ENCODE measurements at regions not wholly inside any gene's neighbourhood (a gene's known extent, or its start where the extent isn't known, plus 50 kb on each side); places are given as distances from the start of the nearest gene placed in this dataset.

DNA sequence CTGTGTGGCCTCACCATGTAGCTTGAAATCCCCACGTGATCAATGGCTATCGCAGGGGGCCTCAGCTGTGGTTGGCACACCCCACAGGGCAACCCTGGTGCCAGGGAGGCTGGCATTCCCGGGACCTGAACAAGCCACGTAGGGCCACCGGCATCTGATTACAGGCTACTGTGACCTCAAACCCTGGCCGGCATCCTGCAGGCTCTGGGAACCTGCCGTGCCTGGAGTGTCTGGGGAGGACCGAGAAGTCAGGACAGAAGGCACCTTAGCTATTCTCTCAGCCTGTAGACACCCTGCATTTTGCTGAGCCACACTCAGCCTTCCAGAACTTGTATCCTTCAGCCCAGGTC lies 213.0 kb downstream of the GLI2 start:
- ChIA-PET POLR2A (no interaction called here), CTCF (ENCODE audit: low intra/inter-chr PET ratio, low total read pairs) (interaction anchor here (2.0 kb wide), 1 partner anchor 253 kb away, joined by 22 read pairs; no protein-coding TSS in a partner anchor)
- no TSS peak for BruUV-seq (replicated peaks)
- no peak for ATAC-seq
- H3K27ac ChIP-seq (ENCODE audit: extremely low read length, insufficient read depth, low read length), result no peak overlapping the region
- in situ Hi-C loops (cut with HindIII; ENCODE audit: extremely low pct_ligation_motif_present, low pct_unique_long_range_greater_than_20kb), result loop anchor here (5.0 kb wide), 2 partner anchors 41 to 251 kb away; no protein-coding TSS in a partner anchor
- peaks cover 7 to 55% of the 10 kb centered on the region in 2 experiments; a peak in 3 of 5 replicates for H3K27me3 ChIP-seq (ENCODE audit: control insufficient read depth in 1 of 2, insufficient read depth in 2 of 2, low read length in 2 of 2)
- DNase-seq (ENCODE audit: low spot score), result no peak
- no peak overlapping the region for H2AFZ ChIP-seq (ENCODE audit: low read length)
- H3K4me3 ChIP-seq (replicated peaks in 1 of 3; ENCODE audit: insufficient read depth in 1 of 3, low read depth in 2 of 3, low read length in 3 of 3), result no peak overlapping the region
- H3K9ac ChIP-seq (ENCODE audit: insufficient read depth, low read depth, low read length), result no peak overlapping the region
- H3K9me3 ChIP-seq (ENCODE audit: low read length), result no peaks in the 10 kb centered on the region
- H3K4me1 ChIP-seq (ENCODE audit: insufficient read depth, low read length), result no peaks in the 10 kb centered on the region
- WGBS (ENCODE audit: low lambda C conversion rate), result 26% methylated on average over 8 of the region's 8 CpGs
- no peaks in the 10 kb centered on the region for H3K79me2 ChIP-seq (ENCODE audit: insufficient read depth, low read length)
- intact Hi-C loops (cut with micrococcal nuclease; ENCODE audit: unreplicated experiment), result loop anchor here (1.0 to 5.0 kb wide), 2 partner anchors 41 to 253 kb away; no protein-coding TSS in a partner anchor
- TF ChIP-seq KDM5B (CRISPR knock-in tag; IDR thresholded peaks at IDR 0.05; ENCODE audit: borderline replicate concordance) (no peak), ZBED4 (CRISPR knock-in tag; IDR thresholded peaks at IDR 0.05; ENCODE audit: borderline replicate concordance) (no peak), ZNF781 (CRISPR knock-in tag; IDR thresholded peaks at IDR 0.05; ENCODE audit: borderline replicate concordance, not compliant biosample characterization) (no peak), ZNF777 (CRISPR knock-in tag; IDR thresholded peaks at IDR 0.05) (no peak), ZNF619 (CRISPR knock-in tag; IDR thresholded peaks at IDR 0.05) (no peak), ZNF652 (CRISPR knock-in tag; IDR thresholded peaks at IDR 0.05; ENCODE audit: borderline replicate concordance, low read depth) (no peak), ZNF891 (CRISPR knock-in tag; IDR thresholded peaks at IDR 0.05) (no peak), TCF12 (IDR thresholded peaks at IDR 0.05) (no peak), TCF12 (CRISPR knock-in tag; IDR thresholded peaks at IDR 0.05) (no peak), ZGPAT (CRISPR knock-in tag; IDR thresholded peaks at IDR 0.05) (no peak), PAX8 (CRISPR knock-in tag; IDR thresholded peaks at IDR 0.05; ENCODE audit: borderline replicate concordance) (no peak), ELF1 (CRISPR knock-in tag; IDR thresholded peaks at IDR 0.05) (no peak), ZSCAN21 (CRISPR knock-in tag; IDR thresholded peaks at IDR 0.05; ENCODE audit: borderline replicate concordance) (no peak)
- TF ChIP-seq, protein P1, sequence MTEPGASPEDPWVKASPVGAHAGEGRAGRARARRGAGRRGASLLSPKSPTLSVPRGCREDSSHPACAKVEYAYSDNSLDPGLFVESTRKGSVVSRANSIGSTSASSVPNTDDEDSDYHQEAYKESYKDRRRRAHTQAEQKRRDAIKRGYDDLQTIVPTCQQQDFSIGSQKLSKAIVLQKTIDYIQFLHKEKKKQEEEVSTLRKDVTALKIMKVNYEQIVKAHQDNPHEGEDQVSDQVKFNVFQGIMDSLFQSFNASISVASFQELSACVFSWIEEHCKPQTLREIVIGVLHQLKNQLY (CRISPR knock-in tag; IDR thresholded peaks at IDR 0.05), result no peak
- TF ChIP-seq, protein P2, sequence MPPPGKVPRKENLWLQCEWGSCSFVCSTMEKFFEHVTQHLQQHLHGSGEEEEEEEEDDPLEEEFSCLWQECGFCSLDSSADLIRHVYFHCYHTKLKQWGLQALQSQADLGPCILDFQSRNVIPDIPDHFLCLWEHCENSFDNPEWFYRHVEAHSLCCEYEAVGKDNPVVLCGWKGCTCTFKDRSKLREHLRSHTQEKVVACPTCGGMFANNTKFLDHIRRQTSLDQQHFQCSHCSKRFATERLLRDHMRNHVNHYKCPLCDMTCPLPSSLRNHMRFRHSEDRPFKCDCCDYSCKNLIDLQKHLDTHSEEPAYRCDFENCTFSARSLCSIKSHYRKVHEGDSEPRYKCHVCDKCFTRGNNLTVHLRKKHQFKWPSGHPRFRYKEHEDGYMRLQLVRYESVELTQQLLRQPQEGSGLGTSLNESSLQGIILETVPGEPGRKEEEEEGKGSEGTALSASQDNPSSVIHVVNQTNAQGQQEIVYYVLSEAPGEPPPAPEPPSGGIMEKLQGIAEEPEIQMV (CRISPR knock-in tag; IDR thresholded peaks at IDR 0.05; ENCODE audit: low read depth), result no peak
- FAIRE-seq, result no peak
- no peaks in the 10 kb centered on the region for H3K36me3 ChIP-seq (replicated peaks in 1 of 2; ENCODE audit: control insufficient read depth in 1 of 2, insufficient read depth in 2 of 2, low read length in 2 of 2)
- H4K20me1 ChIP-seq (ENCODE audit: insufficient read depth, low read length), result no peaks in the 10 kb centered on the region
- no peak overlapping the region for H3K4me2 ChIP-seq (ENCODE audit: low read depth, low read length)

Measured in HepG2 (cell line).